GM18499 (cell line): ENCODE measurements at regions not wholly inside any gene's neighbourhood (a gene's known extent, or its start where the extent isn't known, plus 50 kb on each side); places are given as distances from the start of the nearest gene placed in this dataset.

ENCODE experiments used
- ATAC-seq: cut with Tn5 transposase; IDR thresholded peaks from one replicate; pipeline ENCODE4 v1.9.1; 2021; ENCODE audit warnings: moderate number of reproducible peaks; ENCODE audit not compliant: insufficient read depth, unreplicated experiment

DNA sequence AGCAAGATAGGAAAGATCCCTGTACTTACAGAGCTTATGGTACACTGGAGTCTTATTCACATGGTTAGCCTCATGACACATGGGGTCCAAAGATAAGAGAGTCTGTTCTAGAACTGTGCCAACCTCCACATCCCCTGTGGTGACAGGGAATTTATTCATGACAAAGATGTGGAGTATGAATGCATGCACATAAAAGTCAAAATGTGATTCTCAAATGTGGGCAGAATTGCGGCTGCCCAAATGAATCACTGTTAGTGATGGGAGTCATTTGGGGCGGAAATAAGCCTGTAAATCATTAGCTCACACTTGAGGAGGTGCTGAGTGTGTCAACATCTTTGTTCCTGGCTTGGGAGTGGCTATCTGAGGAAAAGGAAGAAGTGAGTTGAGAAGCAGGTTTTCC is 560.6 kb downstream of the SLC4A3 start:
- ATAC-seq: no peak

DNA sequence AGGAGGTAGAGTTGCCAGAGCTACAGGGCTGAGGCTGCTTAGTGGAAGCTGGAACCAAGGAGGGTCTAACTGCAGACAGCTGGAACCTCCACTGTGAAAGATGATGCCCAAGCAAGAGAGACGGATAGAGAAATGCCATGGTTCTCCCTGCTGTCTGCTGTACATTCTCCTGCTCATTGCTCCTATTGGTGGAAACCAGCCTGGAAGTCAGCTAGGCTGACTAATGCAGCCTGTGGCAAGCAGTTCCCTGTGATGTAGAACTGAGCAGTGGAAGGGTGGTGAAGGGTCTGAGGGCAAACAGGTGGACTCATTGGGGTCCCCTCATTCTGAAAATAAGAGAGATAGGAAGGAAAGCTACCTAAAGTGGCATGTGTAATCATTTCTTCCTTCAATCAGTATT is 563.6 kb downstream of the SLC4A3 start:
- no peak for ATAC-seq

- ATAC-seq: no peak
These were observed 564.3 kb downstream of the SLC4A3 start for GRCh38 chr2:220191737-220192136.

DNA sequence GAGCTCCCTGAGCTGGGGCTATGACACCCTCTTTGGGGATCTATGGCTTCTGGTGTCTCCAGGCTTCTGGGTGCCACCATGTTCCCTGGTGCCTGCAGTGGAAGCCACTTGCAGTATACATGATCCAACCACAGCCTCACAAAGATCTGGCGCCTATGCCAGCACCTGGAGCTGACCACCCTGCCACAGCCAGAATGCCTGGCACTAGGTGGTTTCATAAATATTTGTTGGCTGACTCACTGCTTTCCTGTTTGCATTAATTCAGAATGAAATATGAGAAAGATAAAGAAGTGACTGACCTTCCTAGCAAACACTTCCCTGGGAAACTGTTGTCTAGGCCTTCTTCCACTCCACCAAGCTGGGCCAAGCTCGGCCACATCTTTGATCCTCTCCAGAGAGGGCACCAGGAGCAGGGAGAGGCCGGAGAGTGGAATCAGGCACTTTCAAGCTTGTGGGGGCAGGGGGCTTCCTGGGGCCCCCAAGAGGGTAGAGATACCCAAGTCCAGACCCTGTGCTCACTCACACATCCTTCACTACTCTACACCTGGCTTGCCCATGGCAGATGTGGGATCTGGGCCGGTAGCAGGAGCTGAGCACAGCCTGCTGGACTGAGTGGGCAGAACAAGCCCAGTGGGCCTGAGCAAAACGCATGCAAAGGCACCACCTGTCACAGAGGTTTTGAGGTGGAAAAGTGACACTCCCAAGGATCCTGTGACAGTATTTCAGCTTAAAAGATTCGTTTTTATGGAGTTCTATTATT is 565.7 kb downstream of the SLC4A3 start:
- ATAC-seq: no peak

- ATAC-seq: no peak
These were observed 567.5 kb downstream of the SLC4A3 start for GRCh38 chr2:220194630-220195584.

GRCh38 chr2:220198896-220199295 is 571.5 kb downstream of the SLC4A3 start:
- ATAC-seq: no peak

GRCh38 chr2:220202066-220202465 is 574.6 kb downstream of the SLC4A3 start:
- no peak for ATAC-seq

- ATAC-seq: no peak
These were observed 581.7 kb downstream of the SLC4A3 start for GRCh38 chr2:220209093-220209492.

- ATAC-seq: no peak
These were observed 582.3 kb downstream of the SLC4A3 start for GRCh38 chr2:220209751-220210150.

DNA sequence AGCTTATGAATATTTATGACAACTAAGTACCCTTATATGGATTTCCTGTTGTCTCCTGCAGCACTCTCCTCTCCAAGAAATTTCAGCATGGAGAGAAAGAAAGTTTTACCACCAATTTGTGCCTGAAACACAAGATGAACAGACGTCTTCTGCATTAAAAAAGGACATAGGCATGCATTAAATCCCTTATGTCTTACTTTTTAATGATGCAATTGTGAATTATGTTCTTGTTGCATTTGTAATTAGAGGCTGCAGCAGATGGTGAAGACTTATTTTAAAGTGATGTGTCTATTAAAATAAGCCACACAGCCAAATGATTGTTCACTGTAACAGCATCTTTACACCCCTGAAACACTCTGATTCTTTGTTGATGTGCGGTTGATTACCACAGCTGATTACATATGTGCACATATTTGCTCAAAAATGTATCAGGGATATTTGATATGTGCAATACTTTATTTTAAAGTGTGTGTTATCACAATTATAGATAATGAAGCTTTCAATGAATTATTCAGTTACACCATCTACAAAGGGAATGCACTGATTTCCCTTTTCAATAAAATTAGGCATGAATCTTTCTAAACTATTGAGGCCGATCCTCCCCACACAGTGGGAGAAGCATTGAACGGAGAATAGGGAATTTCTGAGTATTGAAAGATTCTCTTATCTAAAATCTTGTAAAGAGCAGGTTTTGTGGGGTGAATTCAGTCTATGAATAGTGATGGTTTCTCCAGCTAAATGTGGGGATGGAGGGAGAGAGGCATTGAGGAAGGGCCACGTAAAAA is 585.1 kb downstream of the SLC4A3 start:
- no peak for ATAC-seq

- ATAC-seq: no peak
These were observed 588.4 kb downstream of the SLC4A3 start for GRCh38 chr2:220215785-220216184.

GRCh38 chr2:220219371-220219770 is 591.9 kb downstream of the SLC4A3 start:
- ATAC-seq: no peak

DNA sequence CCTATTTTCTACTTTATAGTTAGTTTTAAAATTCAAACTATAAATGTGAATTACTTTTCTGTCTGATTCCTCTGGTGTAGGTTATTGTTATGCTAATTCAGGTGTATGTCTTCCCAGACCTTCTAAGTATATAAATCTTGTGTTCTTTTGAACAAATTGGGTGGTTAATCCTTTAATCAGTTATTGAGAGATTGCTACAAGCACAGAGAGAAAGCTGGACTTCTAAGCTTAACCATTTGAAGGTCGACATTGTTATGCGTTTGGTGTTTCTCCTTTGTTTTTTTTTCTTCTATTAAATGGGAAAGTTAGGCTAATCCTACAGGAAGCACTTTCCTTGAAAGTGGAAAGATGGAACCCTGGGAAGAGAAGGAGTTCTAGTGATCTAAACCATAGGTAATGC is 592.6 kb downstream of the SLC4A3 start:
- no peak for ATAC-seq

- no peak for ATAC-seq
These were observed 594.6 kb downstream of the SLC4A3 start for GRCh38 chr2:220221992-220222391.

GRCh38 chr2:220224691-220225543 is 597.5 kb downstream of the SLC4A3 start:
- no peak for ATAC-seq

DNA sequence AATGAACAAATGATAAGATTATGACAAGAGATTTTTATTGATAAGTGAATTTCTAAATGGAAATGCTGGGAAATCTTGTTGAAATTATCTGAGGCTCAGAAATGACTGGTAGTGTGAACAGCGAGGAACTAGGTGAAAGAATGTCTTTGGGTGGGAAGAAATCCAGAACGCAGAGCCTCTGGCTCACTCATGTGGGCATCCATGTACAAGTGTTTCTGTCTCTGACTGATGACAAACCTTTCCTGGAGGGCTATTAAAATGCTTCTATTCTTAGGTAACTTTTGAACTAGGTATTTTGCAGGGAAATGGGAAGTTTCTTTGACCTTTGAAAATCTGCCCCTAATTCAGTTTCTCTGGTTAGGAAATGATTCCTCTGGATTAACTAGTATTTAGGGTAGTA is 598.6 kb downstream of the SLC4A3 start:
- ATAC-seq: no peak

- no peak for ATAC-seq
These were observed 599.1 kb downstream of the SLC4A3 start for GRCh38 chr2:220226546-220226945.

- ATAC-seq: no peak
These were observed 600.0 kb downstream of the SLC4A3 start for GRCh38 chr2:220227266-220227920.

- ATAC-seq: no peak
These were observed 601.0 kb downstream of the SLC4A3 start for GRCh38 chr2:220228310-220229006.
